GM12878 (cell line): ENCODE measurements at regions not wholly inside any gene's neighbourhood (a gene's known extent, or its start where the extent isn't known, plus 50 kb on each side); places are given as distances from the start of the nearest gene placed in this dataset.
"Not testable (repeated sequence)": the region's sequence is repeated elsewhere in the genome, so short reads cannot be mapped to it uniquely, and the experiment has no call there.

Experiments
- ATF7 ChIP-seq: fragments of 450-650 bp; IDR thresholded peaks from 2 replicates; pipeline ENCODE4 v1.6.1; 2016; ENCODE audit warnings: low read depth, mild to moderate bottlenecking
- TF ChIP-seq, protein P1 (sequence below), 3 experiments: IDR thresholded peaks in 2 of 3; conservative IDR thresholded peaks in 1 of 3; 2 replicates each; pipeline ENCODE4 v1.5.1; 2011; ENCODE audit warnings: low read depth in 3 of 3, low read length in 3 of 3, mild to moderate bottlenecking in 3 of 3, control low read depth in 2 of 3, moderate library complexity in 2 of 3, inconsistent platforms in 1 of 3, mixed read lengths in 1 of 3; ENCODE audit not compliant: control insufficient read depth in 2 of 3, insufficient read depth in 1 of 3; ENCODE audit errors: extremely low read depth in 1 of 3

DNA sequence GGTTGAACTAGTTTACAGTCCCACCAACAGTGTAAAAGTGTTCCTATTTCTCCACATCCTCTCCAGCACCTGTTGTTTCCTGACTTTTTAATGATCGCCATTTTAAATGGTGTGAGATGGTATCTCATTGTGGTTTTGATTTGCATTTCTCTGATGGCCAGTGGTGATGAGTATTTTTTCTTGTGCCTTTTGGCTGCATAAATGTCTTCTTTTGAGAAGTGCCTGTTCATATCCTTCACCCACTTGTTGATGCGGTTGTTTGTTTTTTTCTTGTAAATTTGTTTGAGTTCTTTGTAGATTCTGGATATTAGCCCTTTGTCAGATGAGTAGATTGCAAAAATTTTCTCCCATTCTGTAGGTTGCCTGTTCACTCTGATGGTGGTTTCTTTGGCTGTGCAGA lies 462.0 kb upstream of the ZMIZ1 start:
- TF ChIP-seq ATF7: not testable (repeated sequence)
- TF ChIP-seq, protein P1, sequence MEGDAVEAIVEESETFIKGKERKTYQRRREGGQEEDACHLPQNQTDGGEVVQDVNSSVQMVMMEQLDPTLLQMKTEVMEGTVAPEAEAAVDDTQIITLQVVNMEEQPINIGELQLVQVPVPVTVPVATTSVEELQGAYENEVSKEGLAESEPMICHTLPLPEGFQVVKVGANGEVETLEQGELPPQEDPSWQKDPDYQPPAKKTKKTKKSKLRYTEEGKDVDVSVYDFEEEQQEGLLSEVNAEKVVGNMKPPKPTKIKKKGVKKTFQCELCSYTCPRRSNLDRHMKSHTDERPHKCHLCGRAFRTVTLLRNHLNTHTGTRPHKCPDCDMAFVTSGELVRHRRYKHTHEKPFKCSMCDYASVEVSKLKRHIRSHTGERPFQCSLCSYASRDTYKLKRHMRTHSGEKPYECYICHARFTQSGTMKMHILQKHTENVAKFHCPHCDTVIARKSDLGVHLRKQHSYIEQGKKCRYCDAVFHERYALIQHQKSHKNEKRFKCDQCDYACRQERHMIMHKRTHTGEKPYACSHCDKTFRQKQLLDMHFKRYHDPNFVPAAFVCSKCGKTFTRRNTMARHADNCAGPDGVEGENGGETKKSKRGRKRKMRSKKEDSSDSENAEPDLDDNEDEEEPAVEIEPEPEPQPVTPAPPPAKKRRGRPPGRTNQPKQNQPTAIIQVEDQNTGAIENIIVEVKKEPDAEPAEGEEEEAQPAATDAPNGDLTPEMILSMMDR (IDR thresholded peaks at IDR 0.05 in 2 of 3, conservative IDR thresholded peaks at IDR 0.05 in 1 of 3; ENCODE audit: control insufficient read depth in 2 of 3, extremely low read depth in 1 of 3, insufficient read depth in 1 of 3, low read depth in 3 of 3, low read length in 3 of 3): not testable (repeated sequence)
